Gastroesophageal sphincter (tissue), 3 donors: ENCODE measurements at regions not wholly inside any gene's neighbourhood (a gene's known extent, or its start where the extent isn't known, plus 50 kb on each side); places are given as distances from the start of the nearest gene placed in this dataset.

Experiments
- POLR2AphosphoS5 ChIP-seq: sonication (generic); formaldehyde crosslinking; IDR thresholded peaks from one replicate; pipeline ENCODE4 v1.6.1; 2017; ENCODE audit warnings: antibody characterized with exemption
- TF ChIP-seq, protein P1 (sequence below), 4 experiments: fragments of 200-600 bp in 2 of 4; fragments of 450-650 bp in 2 of 4; sonication (generic) in 1 of 4; IDR thresholded peaks; one replicate each; pipeline ENCODE4 v1.5.1; 2017 to 2019; ENCODE audit warnings: antibody characterized with exemption in 4 of 4, mild to moderate bottlenecking in 2 of 4, moderate library complexity in 2 of 4

DNA sequence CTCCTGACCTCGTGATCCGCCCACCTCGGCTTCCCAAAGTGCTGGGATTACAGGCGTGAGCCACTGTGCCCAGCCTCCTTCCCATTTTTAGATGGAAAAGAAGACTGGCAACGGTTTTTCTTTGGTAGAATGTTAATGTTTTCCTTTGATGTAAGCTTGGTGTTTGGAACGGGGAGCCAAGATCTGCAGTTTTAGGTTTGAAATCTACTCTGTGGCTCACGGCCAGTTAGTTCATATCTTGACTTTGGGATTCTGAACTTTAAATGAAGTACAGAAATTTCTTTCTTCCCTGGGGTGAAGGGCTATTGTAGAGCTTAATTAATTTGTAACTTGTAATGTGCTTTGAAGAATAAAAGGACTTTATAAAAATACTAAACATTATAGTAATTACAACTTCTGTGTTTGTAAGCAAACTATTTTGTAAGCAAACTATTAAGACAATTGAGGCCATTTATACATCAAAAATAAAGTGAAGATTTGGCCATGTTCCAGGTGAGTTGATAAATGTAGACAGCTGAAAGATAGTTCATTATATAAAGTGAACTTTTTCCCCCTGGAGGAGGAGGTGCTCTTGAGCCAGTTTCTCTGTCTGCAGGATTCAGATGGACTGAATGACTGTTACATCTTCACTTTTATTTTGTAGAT is 117.1 kb upstream of the TUT7 start:
- no peak for TF ChIP-seq POLR2AphosphoS5
- TF ChIP-seq, protein P1, sequence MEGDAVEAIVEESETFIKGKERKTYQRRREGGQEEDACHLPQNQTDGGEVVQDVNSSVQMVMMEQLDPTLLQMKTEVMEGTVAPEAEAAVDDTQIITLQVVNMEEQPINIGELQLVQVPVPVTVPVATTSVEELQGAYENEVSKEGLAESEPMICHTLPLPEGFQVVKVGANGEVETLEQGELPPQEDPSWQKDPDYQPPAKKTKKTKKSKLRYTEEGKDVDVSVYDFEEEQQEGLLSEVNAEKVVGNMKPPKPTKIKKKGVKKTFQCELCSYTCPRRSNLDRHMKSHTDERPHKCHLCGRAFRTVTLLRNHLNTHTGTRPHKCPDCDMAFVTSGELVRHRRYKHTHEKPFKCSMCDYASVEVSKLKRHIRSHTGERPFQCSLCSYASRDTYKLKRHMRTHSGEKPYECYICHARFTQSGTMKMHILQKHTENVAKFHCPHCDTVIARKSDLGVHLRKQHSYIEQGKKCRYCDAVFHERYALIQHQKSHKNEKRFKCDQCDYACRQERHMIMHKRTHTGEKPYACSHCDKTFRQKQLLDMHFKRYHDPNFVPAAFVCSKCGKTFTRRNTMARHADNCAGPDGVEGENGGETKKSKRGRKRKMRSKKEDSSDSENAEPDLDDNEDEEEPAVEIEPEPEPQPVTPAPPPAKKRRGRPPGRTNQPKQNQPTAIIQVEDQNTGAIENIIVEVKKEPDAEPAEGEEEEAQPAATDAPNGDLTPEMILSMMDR (IDR thresholded peaks at IDR 0.05): no peak
